Activated T-cell treated with anti-CD3 and anti-CD28 coated beads, Interleukin-2, amount 50 U/mL, for 4 hours (primary cell): ENCODE measurements at regions not wholly inside any gene's neighbourhood (a gene's known extent, or its start where the extent isn't known, plus 50 kb on each side); places are given as distances from the start of the nearest gene placed in this dataset.

Experiments used
- ATAC-seq, 2 donors: fragments of 200-7000 bp; cut with Tn5 transposase; one replicate each; pipeline ENCODE4 v1.10.0; 2021
- DNase-seq: peaks from one replicate; pipeline ENCODE4 v3.0.0-alpha.2; 2020
- H3K27me3 Mint-ChIP-seq: one replicate; pipeline ENCODE4 v1.8.0; 2021; ENCODE audit warnings: low read depth, mixed read lengths
- H3K36me3 Mint-ChIP-seq: one replicate; pipeline ENCODE4 v1.8.0; 2022; ENCODE audit warnings: mixed read lengths; ENCODE audit not compliant: insufficient read depth
- H3K4me1 Mint-ChIP-seq: one replicate; pipeline ENCODE4 v1.8.0; 2021; ENCODE audit warnings: low read depth, mixed read lengths
- H3K4me3 Mint-ChIP-seq: one replicate; pipeline ENCODE4 v1.8.0; 2021; ENCODE audit warnings: mild to moderate bottlenecking, moderate library complexity, mixed read lengths
- H3K9me3 Mint-ChIP-seq: one replicate; pipeline ENCODE4 v1.8.0; 2021; ENCODE audit warnings: mixed read lengths

- no peaks in the 10 kb centered on the region for H3K4me1 Mint-ChIP-seq
- H3K36me3 Mint-ChIP-seq: no peaks in the 10 kb centered on the region
- DNase-seq (no peak), ATAC-seq (no peak)
- H3K27me3 Mint-ChIP-seq: peaks cover 4% of the 10 kb centered on the region
- no peak overlapping the region for H3K4me3 Mint-ChIP-seq
- peaks cover 10% of the 10 kb centered on the region for H3K9me3 Mint-ChIP-seq
Observed at GRCh38 chr13:73514208-73514607, 455.4 kb downstream of the KLF5 start.

GRCh38 chr13:73513751-73514150 is 454.9 kb downstream of the KLF5 start:
- Mint-ChIP-seq H3K27me3 (peaks cover 4% of the 10 kb centered on the region), H3K4me3 (no peak overlapping the region), H3K9me3 (peaks cover 10% of the 10 kb centered on the region), H3K36me3 (no peaks in the 10 kb centered on the region), H3K4me1 (no peaks in the 10 kb centered on the region)
- DNase-seq (no peak), ATAC-seq (no peak)

- DNase-seq (no peak), ATAC-seq (no peak)
- H3K9me3 Mint-ChIP-seq: peaks cover 10% of the 10 kb centered on the region
- H3K36me3 Mint-ChIP-seq: no peaks in the 10 kb centered on the region
- no peak overlapping the region for H3K4me3 Mint-ChIP-seq
- peaks cover 4% of the 10 kb centered on the region for H3K27me3 Mint-ChIP-seq
- H3K4me1 Mint-ChIP-seq: no peaks in the 10 kb centered on the region
Observed at GRCh38 chr13:73508841-73509240, 450.0 kb downstream of the KLF5 start.

GRCh38 chr13:73505376-73505890 is 446.6 kb downstream of the KLF5 start:
- ATAC-seq: no peak
- Mint-ChIP-seq H3K36me3 (no peaks in the 10 kb centered on the region), H3K4me1 (no peaks in the 10 kb centered on the region), H3K4me3 (no peak overlapping the region), H3K27me3 (no peaks in the 10 kb centered on the region), H3K9me3 (peaks cover 4% of the 10 kb centered on the region)
- no peak for DNase-seq

- ATAC-seq: no peak
- H3K4me1 Mint-ChIP-seq: no peaks in the 10 kb centered on the region
- H3K27me3 Mint-ChIP-seq: no peaks in the 10 kb centered on the region
- no peaks in the 10 kb centered on the region for H3K36me3 Mint-ChIP-seq
- H3K9me3 Mint-ChIP-seq: no peaks in the 10 kb centered on the region
- DNase-seq: no peak
- no peak overlapping the region for H3K4me3 Mint-ChIP-seq
Observed at GRCh38 chr13:73499695-73500094, 440.9 kb downstream of the KLF5 start.

GRCh38 chr13:73497430-73497829 is 438.6 kb downstream of the KLF5 start:
- Mint-ChIP-seq H3K4me3 (no peak overlapping the region), H3K27me3 (no peaks in the 10 kb centered on the region), H3K9me3 (no peaks in the 10 kb centered on the region), H3K4me1 (no peaks in the 10 kb centered on the region), H3K36me3 (no peaks in the 10 kb centered on the region)
- no peak for DNase-seq
- ATAC-seq: no peak

GRCh38 chr13:73496711-73497110 is 437.9 kb downstream of the KLF5 start:
- Mint-ChIP-seq H3K27me3 (no peaks in the 10 kb centered on the region), H3K36me3 (no peaks in the 10 kb centered on the region), H3K9me3 (no peaks in the 10 kb centered on the region), H3K4me3 (no peak overlapping the region), H3K4me1 (no peaks in the 10 kb centered on the region)
- DNase-seq: no peak
- ATAC-seq: no peak

GRCh38 chr13:73492811-73493210 is 434.0 kb downstream of the KLF5 start:
- H3K36me3 Mint-ChIP-seq: no peaks in the 10 kb centered on the region
- DNase-seq (no peak), ATAC-seq (no peak)
- no peak overlapping the region for H3K4me3 Mint-ChIP-seq
- no peaks in the 10 kb centered on the region for H3K27me3 Mint-ChIP-seq
- H3K4me1 Mint-ChIP-seq: no peaks in the 10 kb centered on the region
- H3K9me3 Mint-ChIP-seq: peaks cover 5% of the 10 kb centered on the region

GRCh38 chr13:73482556-73482955 is 423.8 kb downstream of the KLF5 start:
- no peak for ATAC-seq

GRCh38 chr13:73481886-73482445 is 423.2 kb downstream of the KLF5 start:
- no peak for ATAC-seq
- Mint-ChIP-seq H3K27me3 (no peaks in the 10 kb centered on the region), H3K36me3 (no peaks in the 10 kb centered on the region)

More at GRCh38 chr13:73482556-73482955, 423.8 kb downstream of the KLF5 start:
- H3K36me3 Mint-ChIP-seq: no peaks in the 10 kb centered on the region
- H3K9me3 Mint-ChIP-seq: no peaks in the 10 kb centered on the region
- H3K27me3 Mint-ChIP-seq: no peaks in the 10 kb centered on the region
- no peak overlapping the region for H3K4me3 Mint-ChIP-seq
- DNase-seq: no peak
- no peaks in the 10 kb centered on the region for H3K4me1 Mint-ChIP-seq

GRCh38 chr13:73480779-73481559 is 422.2 kb downstream of the KLF5 start:
- Mint-ChIP-seq H3K27me3 (no peaks in the 10 kb centered on the region), H3K4me3 (no peak overlapping the region), H3K9me3 (no peaks in the 10 kb centered on the region), H3K36me3 (no peaks in the 10 kb centered on the region), H3K4me1 (no peaks in the 10 kb centered on the region)
- DNase-seq (no peak), ATAC-seq (no peak)

More at GRCh38 chr13:73481886-73482445, 423.2 kb downstream of the KLF5 start:
- H3K4me3 Mint-ChIP-seq: no peak overlapping the region
- no peak for DNase-seq
- H3K9me3 Mint-ChIP-seq: no peaks in the 10 kb centered on the region
- no peaks in the 10 kb centered on the region for H3K4me1 Mint-ChIP-seq

GRCh38 chr13:73479856-73480255 is 421.1 kb downstream of the KLF5 start:
- Mint-ChIP-seq H3K4me1 (no peaks in the 10 kb centered on the region), H3K9me3 (no peaks in the 10 kb centered on the region), H3K4me3 (no peak overlapping the region), H3K27me3 (no peaks in the 10 kb centered on the region), H3K36me3 (no peaks in the 10 kb centered on the region)
- no peak for DNase-seq
- ATAC-seq: no peak

GRCh38 chr13:73479351-73479750 is 420.5 kb downstream of the KLF5 start:
- no peaks in the 10 kb centered on the region for H3K4me1 Mint-ChIP-seq
- H3K4me3 Mint-ChIP-seq: no peak overlapping the region
- no peaks in the 10 kb centered on the region for H3K36me3 Mint-ChIP-seq
- ATAC-seq: no peak
- DNase-seq: no peak
- H3K9me3 Mint-ChIP-seq: no peaks in the 10 kb centered on the region
- no peaks in the 10 kb centered on the region for H3K27me3 Mint-ChIP-seq

- H3K4me3 Mint-ChIP-seq: no peak overlapping the region
- no peaks in the 10 kb centered on the region for H3K4me1 Mint-ChIP-seq
- no peaks in the 10 kb centered on the region for H3K27me3 Mint-ChIP-seq
- H3K9me3 Mint-ChIP-seq: no peaks in the 10 kb centered on the region
- DNase-seq: no peak
- no peak for ATAC-seq
- no peaks in the 10 kb centered on the region for H3K36me3 Mint-ChIP-seq
Observed at GRCh38 chr13:73477441-73477840, 418.6 kb downstream of the KLF5 start.

GRCh38 chr13:73473016-73473415 is 414.2 kb downstream of the KLF5 start:
- DNase-seq (no peak), ATAC-seq (no peak)
- H3K9me3 Mint-ChIP-seq: no peaks in the 10 kb centered on the region
- no peaks in the 10 kb centered on the region for H3K27me3 Mint-ChIP-seq
- H3K4me3 Mint-ChIP-seq: no peak overlapping the region
- H3K4me1 Mint-ChIP-seq: no peaks in the 10 kb centered on the region
- H3K36me3 Mint-ChIP-seq: no peaks in the 10 kb centered on the region
